ENCODE measurements at regions not wholly inside any gene's neighbourhood (a gene's known extent, or its start where the extent isn't known, plus 50 kb on each side); places are given as distances from the start of the nearest gene placed in this dataset.

GRCh38 chr15:58296276-58296675 is 135.5 kb upstream of the LIPC start:
- H3K4me3 ChIP-seq (ENCODE audit: insufficient read depth, low read depth, low read length): no peak overlapping the region
- H3K27me3 ChIP-seq (ENCODE audit: control insufficient read depth, insufficient read depth, low read length, poor library complexity, severe bottlenecking): no peaks in the 10 kb centered on the region
- no peaks in the 10 kb centered on the region for H3K9me3 ChIP-seq (ENCODE audit: control insufficient read depth, low read length)
- no peaks in the 10 kb centered on the region for H3K4me1 ChIP-seq (ENCODE audit: control insufficient read depth, insufficient read depth, low read length)
- no peaks in the 10 kb centered on the region for H3K36me3 ChIP-seq (ENCODE audit: control insufficient read depth, insufficient read depth, low read length)
- no peak overlapping the region for H3K27ac ChIP-seq (ENCODE audit: insufficient read depth, low read depth, low read length, poor library complexity, severe bottlenecking)
- WGBS, 2 experiments: 82 to 86% methylated on average over 1 of the region's 2 CpGs

- Histone ChIP-seq H3K27me3 (ENCODE audit: control insufficient read depth, insufficient read depth, low read length, poor library complexity, severe bottlenecking) (no peaks in the 10 kb centered on the region), H3K4me3 (ENCODE audit: insufficient read depth, low read depth, low read length) (no peak overlapping the region), H3K4me1 (ENCODE audit: control insufficient read depth, insufficient read depth, low read length) (no peaks in the 10 kb centered on the region), H3K36me3 (ENCODE audit: control insufficient read depth, insufficient read depth, low read length) (no peaks in the 10 kb centered on the region), H3K27ac (ENCODE audit: insufficient read depth, low read depth, low read length, poor library complexity, severe bottlenecking) (no peak overlapping the region), H3K9me3 (ENCODE audit: control insufficient read depth, low read length) (no peaks in the 10 kb centered on the region)
- WGBS, 2 experiments: 82 to 93% methylated on average over 1 of the region's 1 CpG
Measured at GRCh38 chr15:58297639-58298038, 134.2 kb upstream of the LIPC start.

GRCh38 chr15:58298879-58299850 is 132.6 kb upstream of the LIPC start:
- Histone ChIP-seq H3K4me3 (ENCODE audit: insufficient read depth, low read depth, low read length) (no peak overlapping the region), H3K9me3 (ENCODE audit: control insufficient read depth, low read length) (no peaks in the 10 kb centered on the region), H3K36me3 (ENCODE audit: control insufficient read depth, insufficient read depth, low read length) (no peaks in the 10 kb centered on the region), H3K4me1 (ENCODE audit: control insufficient read depth, insufficient read depth, low read length) (no peaks in the 10 kb centered on the region), H3K27ac (ENCODE audit: insufficient read depth, low read depth, low read length, poor library complexity, severe bottlenecking) (no peak overlapping the region), H3K27me3 (ENCODE audit: control insufficient read depth, insufficient read depth, low read length, poor library complexity, severe bottlenecking) (no peaks in the 10 kb centered on the region)
- WGBS, 2 experiments: 94% methylated on average over 7 to 10 of the region's 10 CpGs

- WGBS, 2 experiments: 91 to 97% methylated on average over 1 of the region's 1 CpG
- H3K36me3 ChIP-seq (ENCODE audit: control insufficient read depth, insufficient read depth, low read length): no peaks in the 10 kb centered on the region
- peaks cover 18% of the 10 kb centered on the region for H3K4me1 ChIP-seq (ENCODE audit: control insufficient read depth, insufficient read depth, low read length)
Measured at GRCh38 chr15:58302832-58303231, 129.0 kb upstream of the LIPC start.

DNA sequence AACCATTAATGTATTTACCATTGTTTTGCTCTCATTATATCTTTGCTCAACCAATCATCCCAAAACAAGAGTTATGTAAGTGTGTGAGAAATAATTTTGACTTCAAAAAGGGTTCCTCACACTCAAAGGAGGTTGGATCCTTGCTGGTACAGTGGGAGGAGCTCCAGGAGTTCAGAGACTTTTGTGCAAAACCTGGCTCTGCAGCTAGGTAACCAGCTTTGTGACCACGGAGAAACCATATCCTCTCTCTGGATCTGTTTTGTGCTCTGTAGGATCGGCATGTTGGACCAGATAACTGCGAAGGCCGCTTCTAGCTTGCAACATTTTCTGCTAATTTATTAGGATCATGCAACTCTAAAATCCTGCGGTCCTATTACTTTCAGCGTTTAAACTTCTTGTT is 128.6 kb upstream of the LIPC start:
- WGBS, 2 experiments: 92 to 98% methylated on average over 6 of the region's 6 CpGs

More at GRCh38 chr15:58302832-58303231, 129.0 kb upstream of the LIPC start:
- Histone ChIP-seq H3K4me3 (ENCODE audit: insufficient read depth, low read depth, low read length) (no peak overlapping the region), H3K9me3 (ENCODE audit: control insufficient read depth, low read length) (no peaks in the 10 kb centered on the region), H3K27ac (ENCODE audit: insufficient read depth, low read depth, low read length, poor library complexity, severe bottlenecking) (no peak overlapping the region), H3K27me3 (ENCODE audit: control insufficient read depth, insufficient read depth, low read length, poor library complexity, severe bottlenecking) (no peaks in the 10 kb centered on the region)

DNA sequence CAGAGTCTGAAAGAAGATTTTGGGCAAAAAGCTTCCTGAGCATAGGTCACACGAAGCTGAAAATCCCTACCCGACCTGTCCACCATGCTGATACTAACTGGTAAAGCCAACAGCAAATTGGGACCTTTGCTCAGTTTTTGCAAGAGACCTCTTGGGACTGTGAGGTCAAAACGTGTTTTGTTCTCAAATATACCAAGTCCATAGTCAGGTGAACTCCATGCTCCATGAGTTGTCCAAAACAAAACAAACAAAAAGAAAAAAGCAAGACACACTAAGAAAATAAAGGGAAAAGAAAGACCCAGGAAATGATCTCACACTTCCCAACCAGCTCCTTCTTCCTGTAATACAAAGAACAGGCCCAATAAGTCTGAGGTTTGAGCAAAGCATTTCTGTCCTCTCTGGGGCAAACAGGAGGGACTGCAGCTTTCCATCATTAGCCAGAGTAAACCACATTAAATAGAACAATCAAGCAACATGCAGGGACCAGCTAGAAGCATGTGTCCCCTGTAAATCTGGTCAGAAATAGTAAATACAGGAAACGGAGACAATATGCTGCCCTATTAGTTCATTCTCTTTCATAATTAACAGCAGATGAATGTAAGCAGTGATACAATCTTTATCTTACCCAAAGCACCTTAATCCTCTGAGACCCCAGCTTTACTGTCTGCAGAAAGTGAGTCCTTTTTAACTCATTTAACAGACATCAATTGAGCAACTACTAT is 125.0 kb upstream of the LIPC start:
- 87 to 92% methylated on average over 4 of the region's 4 CpGs for WGBS, 2 experiments
- H3K9me3 ChIP-seq (ENCODE audit: control insufficient read depth, low read length): no peaks in the 10 kb centered on the region
- no peaks in the 10 kb centered on the region for H3K36me3 ChIP-seq (ENCODE audit: control insufficient read depth, insufficient read depth, low read length)
- H3K27me3 ChIP-seq (ENCODE audit: control insufficient read depth, insufficient read depth, low read length, poor library complexity, severe bottlenecking): no peaks in the 10 kb centered on the region
- no peak overlapping the region for H3K27ac ChIP-seq (ENCODE audit: insufficient read depth, low read depth, low read length, poor library complexity, severe bottlenecking)
- no peak overlapping the region for H3K4me3 ChIP-seq (ENCODE audit: insufficient read depth, low read depth, low read length)
- H3K4me1 ChIP-seq (ENCODE audit: control insufficient read depth, insufficient read depth, low read length): peaks cover 20% of the 10 kb centered on the region

More for the DNA sequence above, 128.6 kb upstream of the LIPC start:
- no peaks in the 10 kb centered on the region for H3K36me3 ChIP-seq (ENCODE audit: control insufficient read depth, insufficient read depth, low read length)
- no peak overlapping the region for H3K27ac ChIP-seq (ENCODE audit: insufficient read depth, low read depth, low read length, poor library complexity, severe bottlenecking)
- no peaks in the 10 kb centered on the region for H3K27me3 ChIP-seq (ENCODE audit: control insufficient read depth, insufficient read depth, low read length, poor library complexity, severe bottlenecking)
- H3K4me3 ChIP-seq (ENCODE audit: insufficient read depth, low read depth, low read length): no peak overlapping the region
- no peaks in the 10 kb centered on the region for H3K9me3 ChIP-seq (ENCODE audit: control insufficient read depth, low read length)
- H3K4me1 ChIP-seq (ENCODE audit: control insufficient read depth, insufficient read depth, low read length): peaks cover 20% of the 10 kb centered on the region

DNA sequence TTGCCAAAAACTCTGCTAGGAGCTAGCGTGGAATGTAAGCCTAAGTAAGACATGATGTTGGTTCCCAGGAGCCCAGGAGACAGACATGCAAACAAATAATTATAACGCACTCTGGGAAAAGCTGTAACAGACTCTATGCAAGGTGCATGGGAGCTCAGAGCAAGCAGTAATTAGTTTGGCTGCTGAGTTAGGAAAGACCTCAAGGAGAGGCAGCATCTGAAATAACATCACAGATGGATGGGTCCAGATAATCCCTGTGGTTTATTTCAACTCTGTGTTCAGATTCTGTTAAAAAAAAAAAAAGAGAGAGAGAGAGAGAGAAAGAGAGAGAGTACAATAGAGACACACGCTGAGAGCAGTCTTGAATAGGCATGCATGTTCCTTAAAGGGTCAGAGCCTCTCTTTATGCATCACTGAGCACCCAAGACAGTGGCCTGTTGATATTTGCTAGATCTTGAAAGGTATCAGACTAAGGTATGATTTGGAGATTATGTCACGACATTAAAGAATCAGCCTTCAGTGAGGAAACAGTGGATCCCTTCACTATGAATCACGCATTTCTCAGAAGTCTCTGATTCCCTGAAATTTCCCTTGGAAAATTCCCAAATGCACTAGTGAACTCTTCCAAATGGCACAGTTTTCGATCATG is 124.4 kb upstream of the LIPC start:
- WGBS, 2 experiments: 69 to 75% methylated on average over 6 of the region's 6 CpGs
- no peak overlapping the region for H3K27ac ChIP-seq (ENCODE audit: insufficient read depth, low read depth, low read length, poor library complexity, severe bottlenecking)
- no peak overlapping the region for H3K4me3 ChIP-seq (ENCODE audit: insufficient read depth, low read depth, low read length)

GRCh38 chr15:58308742-58309355 is 122.9 kb upstream of the LIPC start:
- no peak overlapping the region for H3K4me3 ChIP-seq (ENCODE audit: insufficient read depth, low read depth, low read length)
- H3K27me3 ChIP-seq (ENCODE audit: control insufficient read depth, insufficient read depth, low read length, poor library complexity, severe bottlenecking): no peaks in the 10 kb centered on the region
- 80 to 83% methylated on average over 10 of the region's 10 CpGs for WGBS, 2 experiments
- no peaks in the 10 kb centered on the region for H3K36me3 ChIP-seq (ENCODE audit: control insufficient read depth, insufficient read depth, low read length)
- H3K9me3 ChIP-seq (ENCODE audit: control insufficient read depth, low read length): no peaks in the 10 kb centered on the region
- no peak overlapping the region for H3K27ac ChIP-seq (ENCODE audit: insufficient read depth, low read depth, low read length, poor library complexity, severe bottlenecking)
- peaks cover 20% of the 10 kb centered on the region for H3K4me1 ChIP-seq (ENCODE audit: control insufficient read depth, insufficient read depth, low read length)

More for the DNA sequence above, 124.4 kb upstream of the LIPC start:
- Histone ChIP-seq H3K36me3 (ENCODE audit: control insufficient read depth, insufficient read depth, low read length) (no peaks in the 10 kb centered on the region), H3K27me3 (ENCODE audit: control insufficient read depth, insufficient read depth, low read length, poor library complexity, severe bottlenecking) (no peaks in the 10 kb centered on the region), H3K9me3 (ENCODE audit: control insufficient read depth, low read length) (no peaks in the 10 kb centered on the region), H3K4me1 (ENCODE audit: control insufficient read depth, insufficient read depth, low read length) (peaks cover 20% of the 10 kb centered on the region)

GRCh38 chr15:58309963-58310928 is 121.5 kb upstream of the LIPC start:
- WGBS, 2 experiments: 92 to 93% methylated on average over 20 of the region's 20 CpGs
- Histone ChIP-seq H3K36me3 (ENCODE audit: control insufficient read depth, insufficient read depth, low read length) (no peaks in the 10 kb centered on the region), H3K27ac (ENCODE audit: insufficient read depth, low read depth, low read length, poor library complexity, severe bottlenecking) (no peak overlapping the region), H3K9me3 (ENCODE audit: control insufficient read depth, low read length) (no peaks in the 10 kb centered on the region), H3K27me3 (ENCODE audit: control insufficient read depth, insufficient read depth, low read length, poor library complexity, severe bottlenecking) (no peaks in the 10 kb centered on the region), H3K4me3 (ENCODE audit: insufficient read depth, low read depth, low read length) (no peak overlapping the region), H3K4me1 (ENCODE audit: control insufficient read depth, insufficient read depth, low read length) (peaks cover 20% of the 10 kb centered on the region)

Data from ectodermal cell (in vitro differentiated cells).